CD14-positive monocyte (primary cell): ENCODE measurements at regions not wholly inside any gene's neighbourhood (a gene's known extent, or its start where the extent isn't known, plus 50 kb on each side); places are given as distances from the start of the nearest gene placed in this dataset.

ENCODE experiments used
- DNase-seq, 3 donors: peaks; one replicate each; pipeline ENCODE4 v3.0.0-alpha.2; 2011 to 2022
- H2AFZ ChIP-seq: 2 replicates; pipeline ENCODE4 v1.6.0; 2012; ENCODE audit warnings: mild to moderate bottlenecking, low read depth, low read length, inconsistent platforms; ENCODE audit not compliant: insufficient read depth, poor library complexity, severe bottlenecking
- H3K27ac ChIP-seq, 2 donors: 1 replicate in 1 of 2; 2 replicates in 1 of 2; pipeline ENCODE4 v1.5.1; 2012 to 2013; ENCODE audit warnings: low read length in 2 of 2, control low read depth in 1 of 2, inconsistent platforms in 1 of 2, low read depth in 1 of 2, mild to moderate bottlenecking in 1 of 2
- H3K27me3 ChIP-seq, 2 donors: one replicate each; pipeline versions ENCODE4 v1.6.0 to v1.6.1; 2011 to 2013; ENCODE audit warnings: low read length in 2 of 2; ENCODE audit not compliant: control insufficient read depth in 2 of 2, insufficient read depth in 2 of 2
- H3K36me3 ChIP-seq, 2 donors: replicated peaks in 1 of 2; 1 replicate in 1 of 2; 2 replicates in 1 of 2; pipeline versions ENCODE4 v1.5.1 to v1.6.1; 2012 to 2013; ENCODE audit warnings: low read length in 2 of 2, control low read depth in 1 of 2, inconsistent platforms in 1 of 2, mild to moderate bottlenecking in 1 of 2; ENCODE audit not compliant: insufficient read depth in 2 of 2, control insufficient read depth in 1 of 2
- H3K4me1 ChIP-seq, 2 donors: 1 replicate in 1 of 2; 2 replicates in 1 of 2; pipeline versions ENCODE4 v1.5.1 to v1.6.1; 2012 to 2013; ENCODE audit warnings: low read length in 2 of 2, control low read depth in 1 of 2, inconsistent platforms in 1 of 2, mild to moderate bottlenecking in 1 of 2, moderate library complexity in 1 of 2; ENCODE audit not compliant: insufficient read depth in 2 of 2, control insufficient read depth in 1 of 2
- H3K4me2 ChIP-seq: replicated peaks from 2 replicates; pipeline ENCODE3; 2012; ENCODE audit warnings: low read length, moderate library complexity, mild to moderate bottlenecking; ENCODE audit not compliant: poor library complexity, severe bottlenecking; ENCODE audit errors: extremely low read depth
- H3K4me3 ChIP-seq, 3 experiments: fragments of 200-600 bp in 1 of 3; sonication (generic) in 1 of 3; replicated peaks in 1 of 3; 1 replicate in 2 of 3; 2 replicates in 1 of 3; pipeline ENCODE4 v1.5.1; 2011 to 2013; ENCODE audit warnings: low read length in 3 of 3, mild to moderate bottlenecking in 3 of 3, control low read depth in 2 of 3, low read depth in 2 of 3, inconsistent platforms in 1 of 3, moderate library complexity in 1 of 3
- H3K79me2 ChIP-seq: 2 replicates; pipeline ENCODE4 v1.6.0; 2012; ENCODE audit warnings: mild to moderate bottlenecking, control low read depth, inconsistent platforms, low read length, moderate library complexity; ENCODE audit not compliant: insufficient read depth
- H3K9ac ChIP-seq: 2 replicates; pipeline ENCODE4 v1.6.0; 2017; ENCODE audit warnings: low read length, mild to moderate bottlenecking; ENCODE audit not compliant: insufficient read depth, poor library complexity, severe bottlenecking
- H3K9me3 ChIP-seq, 2 donors: replicated peaks in 1 of 2; 1 replicate in 1 of 2; 2 replicates in 1 of 2; pipeline versions ENCODE4 v1.5.1 to v1.6.1; 2012 to 2013; ENCODE audit warnings: low read length in 2 of 2, control low read depth in 1 of 2; ENCODE audit not compliant: control insufficient read depth in 1 of 2, insufficient read depth in 1 of 2
- H4K20me1 ChIP-seq: 2 replicates; pipeline ENCODE4 v1.6.0; 2012; ENCODE audit warnings: mild to moderate bottlenecking, low read length, control low read depth, moderate library complexity; ENCODE audit not compliant: insufficient read depth
- H3K27ac Mint-ChIP-seq, 7 donors: one replicate each; pipeline ENCODE4 v1.8.0; 2020; ENCODE audit warnings: mild to moderate bottlenecking in 7 of 7, mixed read lengths in 7 of 7, moderate library complexity in 6 of 7, inconsistent platforms in 2 of 7
- H3K27me3 Mint-ChIP-seq, 3 donors: one replicate each; pipeline ENCODE4 v1.8.0; 2021 to 2022; ENCODE audit warnings: low read depth in 3 of 3, mild to moderate bottlenecking in 3 of 3, mixed read lengths in 3 of 3, moderate library complexity in 3 of 3, inconsistent platforms in 1 of 3
- H3K36me3 Mint-ChIP-seq, 2 donors: one replicate each; pipeline ENCODE4 v1.8.0; 2020; ENCODE audit warnings: mixed read lengths in 2 of 2, inconsistent platforms in 1 of 2, mild to moderate bottlenecking in 1 of 2
- H3K4me1 Mint-ChIP-seq: one replicate; pipeline ENCODE4 v1.8.0; 2020; ENCODE audit warnings: mild to moderate bottlenecking, mixed read lengths
- H3K4me3 Mint-ChIP-seq, 2 donors: one replicate each; pipeline ENCODE4 v1.8.0; 2020; ENCODE audit warnings: mild to moderate bottlenecking in 2 of 2, mixed read lengths in 2 of 2, moderate library complexity in 1 of 2
- H3K9me3 Mint-ChIP-seq, 7 donors: one replicate each; pipeline ENCODE4 v1.8.0; 2020 to 2022; ENCODE audit warnings: mixed read lengths in 7 of 7, mild to moderate bottlenecking in 6 of 7, moderate library complexity in 6 of 7, inconsistent platforms in 2 of 7
- WGBS: methylation state at CpG from one replicate; pipeline ENCODE4 v1.1.5; 2013; ENCODE audit warnings: missing lambda C conversion rate; ENCODE audit not compliant: insufficient coverage; 5-methylcytosine and 5-hydroxymethylcytosine counted together
- intact Hi-C, 2 donors: fragments of 100-400 bp; cut with micrococcal nuclease; formaldehyde crosslinking; loops; one replicate each; pipeline versions ENCODE4 v1.15.0 to v1.15.1; 2023
- TF ChIP-seq, protein P1 (sequence below): fragments of 200-600 bp; IDR thresholded peaks from one replicate; pipeline ENCODE4 v1.8.0; 2022; ENCODE audit warnings: antibody characterized with exemption, mild to moderate bottlenecking

DNA sequence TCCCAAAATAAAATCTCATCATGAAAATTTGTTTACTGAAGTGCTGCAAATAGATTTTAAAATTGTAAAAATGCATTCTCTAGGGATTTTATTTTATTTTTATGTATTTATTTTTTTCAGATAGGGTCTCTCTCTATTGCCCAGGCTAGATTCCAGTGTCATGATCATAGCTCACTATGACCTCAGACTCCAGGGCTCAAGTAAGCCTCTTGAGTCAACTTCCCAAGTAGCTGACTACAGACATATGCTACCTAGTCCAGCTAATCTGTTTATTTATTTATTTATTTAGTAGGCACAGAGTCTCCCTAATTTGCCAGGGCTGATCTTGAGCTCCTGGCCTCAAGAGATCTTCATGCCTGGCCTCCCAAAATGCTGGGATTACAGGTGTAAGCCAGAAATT lies 317.7 kb upstream of the ANXA10 start:
- intact Hi-C loops, result no loop called here

DNA sequence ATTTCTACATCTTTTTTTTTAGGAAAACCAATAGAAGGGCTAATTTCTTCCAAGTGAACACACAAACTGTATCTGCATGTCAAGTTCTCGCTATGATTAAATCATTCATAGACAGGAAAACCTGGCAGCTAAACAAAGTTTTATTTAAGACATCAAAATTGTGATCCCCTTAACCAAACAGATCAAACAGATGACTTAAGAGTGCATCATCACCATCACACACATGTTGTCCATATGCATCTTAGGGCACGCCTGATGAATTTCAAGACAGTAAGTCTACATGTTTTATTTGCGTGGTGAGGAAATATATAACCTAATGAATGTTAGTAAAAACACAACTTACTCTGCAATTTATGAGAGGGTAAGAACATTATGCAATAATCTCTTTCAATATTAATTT lies 317.0 kb upstream of the ANXA10 start:
- no peak overlapping the region for H3K4me3 Mint-ChIP-seq
- no peaks in the 10 kb centered on the region for H3K4me1 Mint-ChIP-seq
- H2AFZ ChIP-seq, result no peak overlapping the region
- TF ChIP-seq, protein P1, sequence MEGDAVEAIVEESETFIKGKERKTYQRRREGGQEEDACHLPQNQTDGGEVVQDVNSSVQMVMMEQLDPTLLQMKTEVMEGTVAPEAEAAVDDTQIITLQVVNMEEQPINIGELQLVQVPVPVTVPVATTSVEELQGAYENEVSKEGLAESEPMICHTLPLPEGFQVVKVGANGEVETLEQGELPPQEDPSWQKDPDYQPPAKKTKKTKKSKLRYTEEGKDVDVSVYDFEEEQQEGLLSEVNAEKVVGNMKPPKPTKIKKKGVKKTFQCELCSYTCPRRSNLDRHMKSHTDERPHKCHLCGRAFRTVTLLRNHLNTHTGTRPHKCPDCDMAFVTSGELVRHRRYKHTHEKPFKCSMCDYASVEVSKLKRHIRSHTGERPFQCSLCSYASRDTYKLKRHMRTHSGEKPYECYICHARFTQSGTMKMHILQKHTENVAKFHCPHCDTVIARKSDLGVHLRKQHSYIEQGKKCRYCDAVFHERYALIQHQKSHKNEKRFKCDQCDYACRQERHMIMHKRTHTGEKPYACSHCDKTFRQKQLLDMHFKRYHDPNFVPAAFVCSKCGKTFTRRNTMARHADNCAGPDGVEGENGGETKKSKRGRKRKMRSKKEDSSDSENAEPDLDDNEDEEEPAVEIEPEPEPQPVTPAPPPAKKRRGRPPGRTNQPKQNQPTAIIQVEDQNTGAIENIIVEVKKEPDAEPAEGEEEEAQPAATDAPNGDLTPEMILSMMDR, result no peak
- H3K27ac Mint-ChIP-seq, result no peak overlapping the region
- no peaks in the 10 kb centered on the region for H3K36me3 Mint-ChIP-seq
- H3K27me3 Mint-ChIP-seq, result no peaks in the 10 kb centered on the region
- no peaks in the 10 kb centered on the region for H4K20me1 ChIP-seq
- intact Hi-C loops, result no loop called here
- no peak overlapping the region for H3K4me2 ChIP-seq
- H3K9me3 Mint-ChIP-seq, result peaks cover 0 to 9% (median 2%) of the 10 kb centered on the region in 7 donors
- H3K4me1 ChIP-seq, result no peaks in the 10 kb centered on the region
- H3K27ac ChIP-seq, result no peak overlapping the region
- no peaks in the 10 kb centered on the region for H3K27me3 ChIP-seq
- H3K4me3 ChIP-seq, result no peak overlapping the region
- no peak overlapping the region for H3K9ac ChIP-seq
- H3K9me3 ChIP-seq, result no peaks in the 10 kb centered on the region
- H3K79me2 ChIP-seq, result no peaks in the 10 kb centered on the region
- H3K36me3 ChIP-seq, result no peaks in the 10 kb centered on the region
- DNase-seq, result no peak
- WGBS, result 80% methylated on average over 1 of the region's 3 CpGs

More for the DNA sequence above, 317.7 kb upstream of the ANXA10 start:
- Mint-ChIP-seq H3K36me3 (no peaks in the 10 kb centered on the region), H3K4me3 (no peak overlapping the region), H3K4me1 (no peaks in the 10 kb centered on the region), H3K27ac (no peak overlapping the region), H3K27me3 (no peaks in the 10 kb centered on the region), H3K9me3 (peaks cover 0 to 9% (median 3%) of the 10 kb centered on the region in 7 donors)
- no peaks in the 10 kb centered on the region for H3K79me2 ChIP-seq
- H3K27me3 ChIP-seq, result no peaks in the 10 kb centered on the region
- H4K20me1 ChIP-seq, result no peaks in the 10 kb centered on the region
- H3K9me3 ChIP-seq, result peaks cover 0 to 2% of the 10 kb centered on the region in 2 donors
- H3K9ac ChIP-seq, result no peak overlapping the region
- no peak for DNase-seq
- no peak overlapping the region for H3K4me3 ChIP-seq
- no peaks in the 10 kb centered on the region for H3K4me1 ChIP-seq
- H3K27ac ChIP-seq, result no peak overlapping the region
- no peak overlapping the region for H2AFZ ChIP-seq
- TF ChIP-seq, protein P1, result no peak
- no peaks in the 10 kb centered on the region for H3K36me3 ChIP-seq
- H3K4me2 ChIP-seq, result no peak overlapping the region
